Nephron progenitor cell (in vitro differentiated cells): ENCODE measurements at regions not wholly inside any gene's neighbourhood (a gene's known extent, or its start where the extent isn't known, plus 50 kb on each side); places are given as distances from the start of the nearest gene placed in this dataset.

ENCODE experiments used
- DNase-seq: peaks from one replicate; pipeline ENCODE4 v3.0.0; 2021
- H3K27ac Mint-ChIP-seq: 2 replicates; pipeline ENCODE4 v1.8.0; 2021; ENCODE audit warnings: mild to moderate bottlenecking, moderate library complexity, mixed read lengths
- H3K27me3 Mint-ChIP-seq: 2 replicates; pipeline ENCODE4 v1.8.0; 2021; ENCODE audit warnings: mild to moderate bottlenecking, low read depth, mixed read lengths; ENCODE audit not compliant: poor library complexity
- H3K36me3 Mint-ChIP-seq: 2 replicates; pipeline ENCODE4 v1.8.0; 2021; ENCODE audit warnings: low read depth, mixed read lengths
- H3K4me1 Mint-ChIP-seq: 2 replicates; pipeline ENCODE4 v1.8.0; 2021; ENCODE audit warnings: mixed read lengths
- H3K4me3 Mint-ChIP-seq: 2 replicates; pipeline ENCODE4 v1.8.0; 2021; ENCODE audit warnings: mild to moderate bottlenecking, moderate library complexity, mixed read lengths
- H3K9me3 Mint-ChIP-seq: 2 replicates; pipeline ENCODE4 v1.8.0; 2021; ENCODE audit warnings: mild to moderate bottlenecking, moderate library complexity, mixed read lengths
- CTCF ChIP-seq: fragments of 200-600 bp; sonication (generic); IDR thresholded peaks from 2 replicates; pipeline ENCODE4 v1.5.0; 2021; ENCODE audit warnings: antibody characterized with exemption

- TF ChIP-seq CTCF = no peak
- H3K27me3 Mint-ChIP-seq = no peaks in the 10 kb centered on the region
- H3K4me3 Mint-ChIP-seq = no peak overlapping the region
- DNase-seq = no peak
- no peak overlapping the region for H3K27ac Mint-ChIP-seq
- H3K9me3 Mint-ChIP-seq = peaks cover 15% of the 10 kb centered on the region
- no peaks in the 10 kb centered on the region for H3K36me3 Mint-ChIP-seq
- H3K4me1 Mint-ChIP-seq = no peaks in the 10 kb centered on the region
Observed at GRCh38 chr5:12655675-12656074, 751.4 kb upstream of the CTNND2 start.

GRCh38 chr5:12652201-12652600 is 748.0 kb upstream of the CTNND2 start:
- Mint-ChIP-seq H3K27me3 (no peaks in the 10 kb centered on the region), H3K27ac (no peak overlapping the region), H3K4me1 (no peaks in the 10 kb centered on the region), H3K4me3 (no peak overlapping the region), H3K9me3 (no peaks in the 10 kb centered on the region), H3K36me3 (no peaks in the 10 kb centered on the region)
- no peak for DNase-seq
- no peak for TF ChIP-seq CTCF

GRCh38 chr5:12648558-12648957 is 744.3 kb upstream of the CTNND2 start:
- H3K36me3 Mint-ChIP-seq = no peaks in the 10 kb centered on the region
- no peak overlapping the region for H3K27ac Mint-ChIP-seq
- no peak overlapping the region for H3K4me3 Mint-ChIP-seq
- no peak for TF ChIP-seq CTCF
- DNase-seq = no peak
- H3K9me3 Mint-ChIP-seq = no peaks in the 10 kb centered on the region
- H3K4me1 Mint-ChIP-seq = no peaks in the 10 kb centered on the region
- H3K27me3 Mint-ChIP-seq = peaks cover 6% of the 10 kb centered on the region

GRCh38 chr5:12647613-12648012 is 743.4 kb upstream of the CTNND2 start:
- no peaks in the 10 kb centered on the region for H3K36me3 Mint-ChIP-seq
- no peaks in the 10 kb centered on the region for H3K9me3 Mint-ChIP-seq
- H3K4me1 Mint-ChIP-seq = no peaks in the 10 kb centered on the region
- H3K27ac Mint-ChIP-seq = no peak overlapping the region
- no peak for TF ChIP-seq CTCF
- peaks cover 6% of the 10 kb centered on the region for H3K27me3 Mint-ChIP-seq
- H3K4me3 Mint-ChIP-seq = no peak overlapping the region
- no peak for DNase-seq

GRCh38 chr5:12645582-12645981 is 741.3 kb upstream of the CTNND2 start:
- Mint-ChIP-seq H3K4me3 (no peak overlapping the region), H3K9me3 (no peaks in the 10 kb centered on the region), H3K27ac (no peak overlapping the region), H3K36me3 (no peaks in the 10 kb centered on the region), H3K4me1 (no peaks in the 10 kb centered on the region), H3K27me3 (peaks cover 6% of the 10 kb centered on the region)
- no peak for TF ChIP-seq CTCF
- DNase-seq = no peak

GRCh38 chr5:12636209-12636608 is 732.0 kb upstream of the CTNND2 start:
- Mint-ChIP-seq H3K4me3 (no peak overlapping the region), H3K27ac (no peak overlapping the region), H3K36me3 (no peaks in the 10 kb centered on the region), H3K27me3 (peaks cover 3% of the 10 kb centered on the region), H3K4me1 (no peaks in the 10 kb centered on the region), H3K9me3 (no peaks in the 10 kb centered on the region)
- TF ChIP-seq CTCF = no peak
- DNase-seq = no peak
